GM12874 (cell line): ENCODE measurements at regions not wholly inside any gene's neighbourhood (a gene's known extent, or its start where the extent isn't known, plus 50 kb on each side); places are given as distances from the start of the nearest gene placed in this dataset.

ENCODE experiments used
- TF ChIP-seq, protein P1 (sequence below): IDR thresholded peaks from 2 replicates; pipeline ENCODE4 v1.5.1; 2011; ENCODE audit warnings: low read depth, mild to moderate bottlenecking, control low read depth, low read length, moderate library complexity; ENCODE audit not compliant: insufficient read depth

DNA sequence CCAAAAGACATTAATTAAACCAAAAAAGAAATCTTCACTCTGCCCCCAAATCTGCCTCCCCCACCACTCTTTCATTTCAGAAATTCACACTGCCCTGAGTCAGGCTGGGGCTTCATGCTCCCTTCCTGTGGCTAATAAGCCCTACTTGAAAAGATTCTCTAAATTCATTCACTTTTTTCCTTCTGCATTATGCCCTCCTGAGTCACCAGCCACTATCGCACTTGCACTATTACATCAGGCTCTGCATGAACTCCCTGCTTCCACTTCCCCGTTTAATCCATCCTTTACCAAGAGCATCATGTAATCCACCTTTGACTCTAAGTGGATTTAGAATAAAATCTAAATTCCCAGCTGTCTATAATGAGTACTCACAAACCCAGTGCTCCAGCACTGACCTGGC, 295.4 kb upstream of the KLF3 start:
- TF ChIP-seq, protein P1, sequence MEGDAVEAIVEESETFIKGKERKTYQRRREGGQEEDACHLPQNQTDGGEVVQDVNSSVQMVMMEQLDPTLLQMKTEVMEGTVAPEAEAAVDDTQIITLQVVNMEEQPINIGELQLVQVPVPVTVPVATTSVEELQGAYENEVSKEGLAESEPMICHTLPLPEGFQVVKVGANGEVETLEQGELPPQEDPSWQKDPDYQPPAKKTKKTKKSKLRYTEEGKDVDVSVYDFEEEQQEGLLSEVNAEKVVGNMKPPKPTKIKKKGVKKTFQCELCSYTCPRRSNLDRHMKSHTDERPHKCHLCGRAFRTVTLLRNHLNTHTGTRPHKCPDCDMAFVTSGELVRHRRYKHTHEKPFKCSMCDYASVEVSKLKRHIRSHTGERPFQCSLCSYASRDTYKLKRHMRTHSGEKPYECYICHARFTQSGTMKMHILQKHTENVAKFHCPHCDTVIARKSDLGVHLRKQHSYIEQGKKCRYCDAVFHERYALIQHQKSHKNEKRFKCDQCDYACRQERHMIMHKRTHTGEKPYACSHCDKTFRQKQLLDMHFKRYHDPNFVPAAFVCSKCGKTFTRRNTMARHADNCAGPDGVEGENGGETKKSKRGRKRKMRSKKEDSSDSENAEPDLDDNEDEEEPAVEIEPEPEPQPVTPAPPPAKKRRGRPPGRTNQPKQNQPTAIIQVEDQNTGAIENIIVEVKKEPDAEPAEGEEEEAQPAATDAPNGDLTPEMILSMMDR, result no peak

DNA sequence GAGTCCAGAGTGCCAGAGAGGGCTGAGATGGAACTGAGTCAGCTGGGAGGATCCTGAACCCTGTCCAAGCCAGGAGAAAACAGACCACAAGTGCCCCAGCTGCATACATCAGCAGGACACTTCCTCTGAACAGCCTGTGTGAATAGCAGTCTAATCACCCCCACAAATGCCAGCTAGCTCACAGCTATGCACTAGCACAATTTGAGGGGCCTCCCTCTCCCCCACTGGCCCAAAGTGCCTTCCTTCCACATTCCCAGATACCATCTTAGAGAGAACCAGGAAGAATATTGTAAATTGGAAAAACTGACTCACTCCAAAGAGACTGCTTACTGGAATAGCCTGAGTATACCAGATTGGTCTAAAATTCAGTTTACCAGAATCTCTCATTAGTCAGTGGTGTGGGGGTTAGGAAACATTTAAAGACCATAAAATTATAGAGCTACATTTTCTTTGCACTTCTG, 292.6 kb upstream of the KLF3 start:
- TF ChIP-seq, protein P1, result no peak

DNA sequence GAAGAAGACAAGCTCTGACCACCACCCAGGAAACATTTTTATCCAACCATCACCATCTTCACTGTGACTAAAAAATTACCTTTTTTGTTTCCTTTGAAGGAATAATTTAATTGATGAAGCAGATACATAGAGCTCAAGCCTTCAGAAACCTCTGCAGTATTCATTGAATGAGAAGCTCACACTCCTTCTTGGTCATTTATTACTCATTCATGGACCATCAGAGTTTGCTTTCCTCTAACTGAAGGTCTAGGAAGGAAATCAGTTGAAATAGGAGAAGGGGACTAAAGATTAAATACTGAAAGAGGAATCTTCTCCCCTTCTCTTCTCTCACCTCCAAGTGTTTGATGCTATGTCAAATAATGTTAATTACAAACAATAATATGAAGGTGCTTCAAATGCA, 290.6 kb upstream of the KLF3 start:
- TF ChIP-seq, protein P1, result no peak

DNA sequence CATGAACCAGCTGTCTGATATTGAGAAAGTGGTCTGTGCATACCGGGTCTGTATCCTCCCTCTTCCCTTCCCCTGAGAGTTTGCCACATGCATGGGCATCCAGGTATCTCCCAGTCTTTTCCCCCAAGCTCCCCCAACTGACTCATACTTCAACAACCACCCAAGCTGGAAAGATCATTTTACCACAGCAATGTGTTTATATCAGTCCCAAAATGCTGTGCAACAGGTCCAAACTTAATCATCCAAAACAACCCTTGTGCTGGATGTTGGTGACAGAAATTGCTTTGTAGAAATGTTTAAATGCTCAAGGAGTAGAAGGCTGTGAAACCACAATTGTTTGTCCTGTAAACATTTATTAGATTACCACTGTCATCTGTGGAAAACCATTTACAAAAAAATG, 286.8 kb upstream of the KLF3 start:
- TF ChIP-seq, protein P1, result no peak

DNA sequence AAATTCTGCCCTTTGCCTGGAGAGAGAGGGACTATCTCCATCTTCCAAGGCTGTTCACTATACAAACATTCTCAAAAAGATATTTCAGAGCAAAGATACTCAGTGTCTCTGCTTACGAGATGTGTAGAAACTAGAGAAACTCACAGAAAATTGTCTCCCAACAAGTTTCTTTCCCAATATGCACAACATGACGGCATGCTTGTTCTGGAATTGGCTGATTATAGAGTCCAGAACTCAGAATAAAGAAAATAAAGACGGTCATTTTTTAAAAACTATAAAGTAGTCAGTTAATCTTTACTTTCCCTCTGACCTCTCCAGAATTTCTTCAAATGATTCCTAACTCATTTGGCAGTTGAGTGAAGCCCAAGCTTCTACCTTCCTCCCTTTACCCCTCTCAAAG, 285.5 kb upstream of the KLF3 start:
- TF ChIP-seq, protein P1, result no peak

DNA sequence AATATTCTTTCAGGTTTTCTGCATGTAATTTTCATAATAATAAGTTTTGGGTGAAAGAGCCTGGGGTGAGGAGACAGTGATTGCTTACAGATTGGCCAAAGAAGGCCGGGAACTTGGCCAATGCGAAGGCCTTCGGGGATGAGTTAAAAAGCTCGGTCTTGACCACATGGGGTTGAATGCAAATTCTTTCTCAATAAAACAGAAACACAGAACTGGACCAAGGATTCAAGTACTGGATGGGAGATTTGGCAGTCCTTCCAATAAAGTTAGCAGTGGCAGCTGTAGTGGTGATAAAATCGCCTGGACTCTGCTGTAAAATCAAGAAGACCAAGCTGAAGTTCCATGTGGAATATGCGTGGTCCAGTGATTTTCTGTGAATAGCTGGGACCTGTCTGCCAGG, 282.2 kb upstream of the KLF3 start:
- TF ChIP-seq, protein P1, result no peak

DNA sequence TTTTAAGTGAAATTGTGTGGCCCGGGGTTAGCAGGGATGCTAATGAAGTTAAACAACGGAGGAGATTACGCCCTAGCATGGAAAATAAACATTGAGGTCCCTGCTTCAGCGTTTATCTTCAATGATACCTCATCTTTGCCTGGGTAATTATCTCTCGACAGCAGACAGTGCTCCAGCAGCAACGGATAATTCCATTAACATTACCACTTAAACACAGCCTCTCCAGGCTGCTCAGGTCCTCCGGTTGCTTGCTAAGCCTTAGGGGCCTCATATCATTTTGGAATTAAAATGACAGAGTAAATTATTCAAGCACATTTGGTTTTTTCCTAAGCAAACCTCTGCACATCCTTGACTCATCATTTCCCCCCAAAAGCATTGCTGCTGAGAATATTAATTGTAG, 281.5 kb upstream of the KLF3 start:
- TF ChIP-seq, protein P1, result no peak
